DMS79 treated with DMSO at 0.1 percent for 48 hours (cell line): ENCODE measurements at regions not wholly inside any gene's neighbourhood (a gene's known extent, or its start where the extent isn't known, plus 50 kb on each side); places are given as distances from the start of the nearest gene placed in this dataset.
"Not testable (repeated sequence)": the region's sequence is repeated elsewhere in the genome, so short reads cannot be mapped to it uniquely, and the experiment has no call there.

Experiments
- DNase-seq: peaks from one replicate; lab custom pipeline; 2025; lab: John Stamatoyannopoulos, UW

DNA sequence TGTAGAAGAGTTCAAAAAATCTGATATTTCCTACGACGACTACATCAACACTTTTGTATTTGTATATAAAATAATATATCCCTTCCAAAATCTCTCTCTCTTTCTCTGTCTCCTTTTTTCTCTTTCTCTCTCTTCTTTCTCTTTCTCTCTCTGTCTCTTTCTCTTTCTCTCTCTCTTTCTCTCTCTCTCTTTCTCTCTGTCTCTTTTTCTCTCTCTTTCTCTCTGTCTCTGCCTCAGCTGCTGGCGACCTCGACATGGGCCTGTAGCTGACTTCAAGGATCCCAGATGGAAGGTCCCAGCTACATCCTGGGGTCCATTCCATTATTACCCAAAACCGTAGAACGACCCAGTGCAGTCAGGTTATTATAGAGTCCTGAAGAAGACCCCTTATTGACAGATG lies 90.0 kb downstream of the CD24 start:
- no peak for DNase-seq

- no peak for DNase-seq
Observed at GRCh38 chr6:106883808-106884262, 90.7 kb downstream of the CD24 start.

DNA sequence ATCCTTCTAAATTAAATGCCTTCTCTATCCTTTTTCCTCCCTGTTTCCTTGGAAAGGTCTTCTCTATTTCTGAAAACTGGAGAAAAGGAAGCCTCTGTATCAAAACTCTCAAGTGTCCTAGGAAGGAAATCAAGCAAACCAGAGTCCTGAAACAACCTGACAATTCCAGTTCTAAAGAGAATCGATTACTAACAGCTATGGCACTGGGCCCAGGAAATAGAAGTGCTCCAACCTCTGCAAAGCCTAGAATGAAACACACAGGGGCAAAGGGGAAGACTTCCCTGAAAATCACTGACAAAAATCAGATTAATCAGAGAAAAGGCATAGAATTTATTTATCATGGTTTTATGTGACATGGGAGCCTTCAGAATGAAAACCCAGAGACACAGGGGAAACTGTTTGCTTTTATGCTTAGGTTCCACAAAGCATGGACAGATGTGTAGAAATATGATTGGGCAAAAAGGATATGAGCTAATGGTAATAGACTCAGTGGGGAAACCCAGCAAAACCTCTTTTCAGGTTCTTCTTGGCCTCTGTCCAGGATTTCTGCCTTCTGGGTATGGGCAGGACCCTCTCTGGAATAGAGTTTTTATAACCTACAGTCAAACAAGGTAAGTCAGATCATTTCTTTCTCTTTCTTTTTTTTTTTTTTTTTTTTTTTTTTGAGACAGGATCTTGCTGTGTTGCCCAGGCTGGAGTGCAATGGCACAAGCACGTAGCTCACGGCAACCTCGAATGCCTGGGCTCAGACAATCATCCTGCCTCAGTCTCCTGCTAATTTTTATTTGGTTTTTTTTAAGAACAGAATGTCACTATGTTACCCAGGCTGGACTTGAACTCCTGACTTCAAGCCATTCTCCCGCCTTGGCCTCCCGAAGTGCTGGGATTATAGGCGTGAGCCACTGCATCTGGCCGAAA lies 91.7 kb downstream of the CD24 start:
- DNase-seq: no peak

DNA sequence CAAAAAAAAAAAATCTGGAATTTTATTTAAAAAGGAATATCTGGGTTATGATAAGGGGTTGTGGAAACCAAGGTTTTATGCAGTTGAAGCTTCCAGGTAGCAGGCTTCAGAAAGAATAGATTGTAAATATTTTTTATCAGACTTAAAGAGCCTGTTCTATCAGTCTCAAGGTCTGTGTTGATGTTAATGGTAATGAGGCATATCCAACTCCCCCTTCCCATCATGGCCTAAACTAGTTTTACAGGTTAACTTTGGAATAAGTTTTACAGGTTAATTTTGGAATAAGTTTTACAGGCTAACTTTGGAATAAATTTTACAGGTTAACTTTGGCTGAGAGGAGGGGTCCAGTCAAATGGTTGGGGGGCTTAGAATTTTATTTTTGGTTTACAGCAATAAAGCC lies 92.4 kb downstream of the CD24 start:
- no peak for DNase-seq

GRCh38 chr6:106880952-106881351 lies 93.6 kb downstream of the CD24 start:
- DNase-seq: no peak

GRCh38 chr6:106875782-106876321 lies 98.7 kb downstream of the CD24 start:
- DNase-seq: no peak

- DNase-seq: no peak
Observed at GRCh38 chr6:106874481-106874880, 100.0 kb downstream of the CD24 start.

DNA sequence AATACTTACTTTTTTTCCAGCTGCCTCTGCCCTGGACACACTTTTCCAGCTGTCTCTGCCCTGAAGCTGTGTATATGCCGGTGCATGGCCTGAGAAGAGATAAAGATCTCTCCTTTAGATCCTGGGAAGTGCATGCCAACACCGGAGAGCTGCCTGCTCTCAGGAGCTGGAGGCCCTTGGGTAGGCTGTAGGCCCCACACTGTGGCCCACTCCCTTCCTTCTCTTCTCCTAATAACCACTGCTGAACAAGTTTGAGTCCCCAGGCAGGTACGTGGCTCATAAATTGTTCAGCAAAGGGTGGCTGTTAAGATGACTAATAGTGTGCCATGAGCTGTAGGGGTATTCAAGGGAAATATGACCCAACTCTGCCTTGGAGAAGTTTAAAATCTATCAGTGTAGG lies 102.5 kb downstream of the CD24 start:
- DNase-seq: no peak

DNA sequence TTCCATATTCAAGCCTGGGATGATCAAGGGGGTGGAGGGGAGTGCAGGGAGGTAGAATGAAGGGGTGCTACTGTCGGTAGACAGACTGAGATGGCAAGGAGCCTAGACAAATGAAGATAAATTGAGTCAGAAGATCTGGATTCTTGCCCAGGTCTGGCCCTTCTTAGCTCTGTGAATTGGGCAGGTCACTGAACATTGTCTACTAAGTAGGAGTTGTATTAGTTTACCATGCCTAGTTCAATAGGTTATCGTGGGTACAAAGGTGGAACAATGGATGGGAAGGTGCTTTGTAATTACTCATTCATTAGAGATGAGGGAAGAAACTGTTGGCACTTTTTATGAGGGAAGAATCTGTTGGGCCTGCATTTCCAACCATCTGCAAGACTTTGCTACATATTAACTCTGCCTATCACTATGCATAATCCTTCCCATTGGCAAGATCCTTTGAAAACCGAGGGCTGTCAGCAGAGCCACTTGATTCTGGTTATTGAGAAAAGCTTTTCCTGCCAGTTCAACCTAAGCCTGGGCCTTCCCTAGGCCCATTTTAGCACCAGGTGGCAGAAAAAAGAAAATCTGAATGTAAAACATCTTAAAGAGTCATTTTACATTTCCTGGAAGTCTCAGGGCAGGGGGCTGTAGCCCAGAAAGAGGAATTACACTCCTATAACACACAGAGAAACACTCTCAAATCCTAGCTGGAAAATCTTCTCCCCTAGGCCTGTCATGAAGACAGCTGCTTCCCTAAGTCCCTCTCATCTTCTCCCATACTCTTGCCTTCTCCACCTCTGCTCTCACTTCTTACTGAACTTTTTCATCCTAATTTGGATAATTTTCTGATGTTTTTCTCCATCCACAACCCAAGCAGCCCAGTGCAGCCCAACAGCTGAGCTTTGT lies 103.5 kb downstream of the CD24 start:
- DNase-seq: no peak

DNA sequence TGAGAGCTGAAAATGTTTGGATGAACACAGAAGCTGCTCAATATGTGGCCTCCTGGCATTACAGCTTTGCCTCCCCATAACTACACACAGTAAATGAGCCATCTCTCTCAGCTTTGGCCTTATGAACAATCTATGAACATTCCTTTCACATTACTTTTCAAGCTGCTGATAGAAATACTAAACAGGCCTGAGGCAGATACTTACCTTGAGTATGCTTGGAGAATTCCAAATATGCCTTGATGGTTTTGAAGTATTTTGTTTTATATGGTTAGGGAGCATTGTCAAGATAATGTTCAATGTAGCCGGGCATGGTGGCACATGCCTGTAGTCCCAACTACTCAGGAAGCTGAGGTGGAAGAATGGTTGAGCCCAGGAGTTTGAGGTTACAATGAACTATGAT lies 104.5 kb downstream of the CD24 start:
- DNase-seq: no peak

GRCh38 chr6:106869203-106869602 lies 105.3 kb downstream of the CD24 start:
- DNase-seq: no peak

DNA sequence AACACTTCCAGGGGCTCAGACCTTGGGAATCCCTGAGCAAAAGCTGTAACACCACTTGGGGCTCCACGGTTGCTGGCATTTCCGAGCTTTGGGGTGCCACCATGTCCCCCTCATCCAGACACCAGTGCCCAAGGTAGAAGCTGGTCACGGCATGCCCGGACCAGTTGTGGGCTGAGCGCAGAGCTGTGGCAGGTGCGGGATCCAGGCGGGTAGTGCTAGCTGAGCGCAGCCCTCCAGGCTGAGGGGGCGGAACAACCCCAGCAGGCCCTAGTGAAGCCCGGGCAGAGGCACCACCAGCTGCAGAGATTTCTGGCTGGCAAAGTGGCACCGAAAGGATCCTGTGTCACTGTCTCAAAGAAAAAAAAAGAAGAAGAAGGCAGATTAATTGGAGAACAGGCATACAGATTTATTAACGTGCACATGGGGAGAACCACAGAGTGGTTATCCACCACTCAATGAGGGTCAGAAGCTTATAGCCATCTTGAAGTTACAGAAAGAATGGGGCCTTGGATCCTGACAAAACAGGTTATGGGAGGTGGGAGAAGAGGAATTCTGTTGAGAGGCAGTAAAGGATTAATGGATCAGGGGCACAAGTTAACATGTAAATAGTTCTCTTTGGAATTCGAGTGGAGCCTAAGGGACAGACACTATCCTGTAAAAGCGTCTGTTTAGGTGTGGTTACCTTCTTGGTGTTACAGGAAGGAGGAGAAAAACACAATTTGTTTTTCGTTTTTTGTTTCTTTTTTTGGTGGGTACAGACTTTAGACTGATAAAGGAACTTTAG lies 107.5 kb downstream of the CD24 start:
- no peak for DNase-seq

GRCh38 chr6:106862858-106863257 lies 111.7 kb downstream of the CD24 start:
- no peak for DNase-seq

GRCh38 chr6:106860940-106861339 lies 113.6 kb downstream of the CD24 start:
- DNase-seq: no peak

DNA sequence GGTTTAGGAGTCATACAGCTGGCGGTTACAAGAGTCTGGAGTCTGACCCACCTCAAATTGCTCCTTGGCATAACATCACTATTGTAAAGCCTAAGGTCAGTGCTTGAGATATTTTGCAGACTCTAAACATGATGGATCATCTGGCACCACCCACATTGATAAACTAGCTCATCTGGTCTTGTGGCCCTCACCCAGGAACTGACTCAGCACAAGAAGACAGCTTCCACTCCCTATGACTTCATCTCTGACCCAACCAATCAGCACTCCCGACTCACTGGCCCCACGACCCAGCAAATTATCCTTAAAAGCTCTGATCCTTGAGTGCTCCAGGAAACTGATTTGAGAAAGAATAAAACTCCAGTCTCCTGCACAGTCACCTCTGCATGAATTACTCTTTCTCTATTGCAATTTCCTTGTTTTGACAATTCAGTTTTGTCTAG lies 115.9 kb downstream of the CD24 start:
- DNase-seq: no peak

- no peak for DNase-seq
Observed at GRCh38 chr6:106857771-106858652, 116.5 kb downstream of the CD24 start.

- not testable (repeated sequence) for DNase-seq
Observed at GRCh38 chr6:106857310-106857709, 117.2 kb downstream of the CD24 start.

DNA sequence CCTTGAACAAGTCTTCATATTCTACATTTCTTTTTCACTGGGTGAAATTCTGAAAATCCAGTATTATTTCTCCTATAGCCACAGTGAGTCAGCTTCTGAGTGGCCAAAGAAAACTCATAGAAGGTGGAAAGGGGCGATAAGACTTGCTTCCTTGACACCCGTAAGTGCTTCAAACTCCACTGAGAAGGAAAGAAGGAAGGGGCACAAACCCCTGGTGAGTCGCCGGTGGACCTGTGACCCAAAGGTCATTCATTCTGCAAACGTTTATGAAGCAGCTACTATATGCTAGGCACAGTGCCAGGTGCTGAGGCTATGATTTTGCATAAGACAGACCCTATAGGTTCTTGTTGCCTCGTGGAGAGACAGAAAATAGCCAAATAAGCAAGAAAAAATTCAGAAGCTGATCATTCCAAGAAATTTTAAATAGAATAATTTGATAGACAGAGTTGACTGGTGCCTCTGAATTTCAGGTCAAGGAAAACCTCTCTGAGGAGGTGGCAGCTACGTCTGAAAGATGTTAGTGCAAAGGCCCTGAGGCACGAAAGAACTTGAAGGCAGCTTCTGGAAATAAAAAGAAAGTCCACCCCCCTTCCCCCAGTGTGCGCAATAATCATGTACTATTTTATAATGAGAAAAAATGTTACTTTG lies 118.2 kb downstream of the CD24 start:
- DNase-seq: no peak

- DNase-seq: no peak
Observed at GRCh38 chr6:106855117-106855516, 119.4 kb downstream of the CD24 start.

GRCh38 chr6:106849676-106850332 lies 124.7 kb downstream of the CD24 start:
- no peak for DNase-seq
